ENCODE measurements at regions not wholly inside any gene's neighbourhood (a gene's known extent, or its start where the extent isn't known, plus 50 kb on each side); places are given as distances from the start of the nearest gene placed in this dataset.
A peak's percentile ranks its signal among the peaks of the same experiment; 100 is the strongest.

GRCh38 chrX:39519566-39520301, 578.0 kb downstream of the BCOR start:
- no peak overlapping the region for H3K27ac ChIP-seq (ENCODE audit: extremely low read depth, low read depth, low read length)
- no peaks in the 10 kb centered on the region for H3K36me3 ChIP-seq (ENCODE audit: control insufficient read depth, insufficient read depth, low read length)
- H3K9me3 ChIP-seq (replicated peaks; ENCODE audit: control insufficient read depth, insufficient read depth, low read depth, low read length), result no peaks in the 10 kb centered on the region
- TF ChIP-seq KHSRP (IDR thresholded peaks at IDR 0.05) (no peak), ZNF263 (CRISPR knock-in tag; IDR thresholded peaks at IDR 0.05; ENCODE audit: borderline replicate concordance) (peak; percentile 88), BHLHE40 (IDR thresholded peaks at IDR 0.05; ENCODE audit: low read length) (0 out of 2 replicates have a peak, but pooled peaks have one; percentile 12)
- no peak for FAIRE-seq
- peak; percentile 14 to 30 (median 24) for DNase-seq (ENCODE audit: extremely low read depth in 1 of 4, low spot score in 3 of 4)
- no peak overlapping the region for H3K4me3 ChIP-seq
- CTCF ChIA-PET (ENCODE audit: low intra/inter-chr PET ratio), result no interaction called here
- BruUV-seq (replicated peaks), result no TSS peak
- H3K79me2 ChIP-seq (ENCODE audit: control insufficient read depth, insufficient read depth, low read length), result no peaks in the 10 kb centered on the region
- WGBS (ENCODE audit: insufficient coverage, low coverage, missing lambda C conversion rate), result 17% methylated on average over 8 of the region's 14 CpGs
- H3K4me2 ChIP-seq (ENCODE audit: insufficient read depth, low read length), result no peak overlapping the region
- H3K9me1 ChIP-seq (ENCODE audit: control insufficient read depth, insufficient read depth, low read length), result no peaks in the 10 kb centered on the region
- 0 out of 2 replicates have a peak overlapping the region, but pooled peaks have one; percentile 70 for H2AFZ ChIP-seq (ENCODE audit: low read depth, low read length)
- POLR2A ChIA-PET, result interaction anchor here (0.6 kb wide), 1 partner anchor 144 kb away, joined by 3 read pairs; no protein-coding TSS in a partner anchor
- in situ Hi-C loops (cut with MboI), result no loop called here
- H3K9ac ChIP-seq (ENCODE audit: insufficient read depth in 1 of 2, low read depth in 2 of 2, low read length in 2 of 2), result no peak overlapping the region
- H3K4me1 ChIP-seq (replicated peaks in 1 of 2; ENCODE audit: control insufficient read depth in 2 of 2, insufficient read depth in 2 of 2, low read length in 2 of 2), result peaks cover 0 to 5% of the 10 kb centered on the region in 2 experiments; a peak in 2 of 5 replicates
- no peaks in the 10 kb centered on the region for H4K20me1 ChIP-seq (replicated peaks; ENCODE audit: control insufficient read depth, insufficient read depth, low read length)
- ATAC-seq, result no peak
- no peaks in the 10 kb centered on the region for H3K27me3 ChIP-seq (ENCODE audit: control insufficient read depth in 2 of 2, insufficient read depth in 2 of 2, low read length in 2 of 2)
- intact Hi-C loops (cut with micrococcal nuclease), result no loop called here

DNA sequence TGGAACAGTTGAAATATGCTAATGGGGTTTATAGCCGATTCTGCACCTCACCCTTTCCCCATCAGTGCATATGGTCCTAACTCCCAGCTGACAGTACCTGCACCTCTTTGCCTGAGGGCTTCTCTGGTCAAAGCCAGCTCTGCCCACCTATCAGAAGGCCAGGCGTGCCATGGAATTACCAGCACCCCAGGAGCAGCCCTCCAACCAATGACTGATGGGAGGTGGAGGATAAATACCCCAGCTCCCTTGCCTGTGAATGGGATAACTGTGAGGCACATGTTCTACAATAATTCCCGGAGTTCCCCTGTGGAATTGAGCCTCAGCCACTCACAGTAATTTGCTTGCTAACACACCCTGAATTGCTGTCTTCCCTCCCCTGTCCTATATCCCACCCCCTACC, 572.0 kb downstream of the BCOR start:
- Histone ChIP-seq H3K36me3 (ENCODE audit: control insufficient read depth, insufficient read depth, low read length) (no peaks in the 10 kb centered on the region), H3K4me2 (ENCODE audit: insufficient read depth, low read length) (no peak overlapping the region), H4K20me1 (replicated peaks; ENCODE audit: control insufficient read depth, insufficient read depth, low read length) (no peaks in the 10 kb centered on the region), H3K4me3 (no peak overlapping the region), H3K27ac (ENCODE audit: extremely low read depth, low read depth, low read length) (no peak overlapping the region), H3K4me1 (replicated peaks in 1 of 2; ENCODE audit: control insufficient read depth in 2 of 2, insufficient read depth in 2 of 2, low read length in 2 of 2) (peaks cover 0 to 12% of the 10 kb centered on the region in 2 experiments; a peak in 3 of 5 replicates), H3K9ac (ENCODE audit: insufficient read depth in 1 of 2, low read depth in 2 of 2, low read length in 2 of 2) (no peak overlapping the region), H2AFZ (ENCODE audit: low read depth, low read length) (no peak overlapping the region), H3K27me3 (ENCODE audit: control insufficient read depth in 2 of 2, insufficient read depth in 2 of 2, low read length in 2 of 2) (no peaks in the 10 kb centered on the region), H3K79me2 (ENCODE audit: control insufficient read depth, insufficient read depth, low read length) (no peaks in the 10 kb centered on the region), H3K9me3 (replicated peaks; ENCODE audit: control insufficient read depth, insufficient read depth, low read depth, low read length) (no peaks in the 10 kb centered on the region), H3K9me1 (ENCODE audit: control insufficient read depth, insufficient read depth, low read length) (no peaks in the 10 kb centered on the region)
- intact Hi-C loops (cut with micrococcal nuclease), result no loop called here
- DNase-seq (ENCODE audit: extremely low read depth in 1 of 4, low spot score in 3 of 4) (no peak), FAIRE-seq (no peak), ATAC-seq (no peak)
- in situ Hi-C loops (cut with MboI), result no loop called here
- WGBS (ENCODE audit: insufficient coverage, low coverage, missing lambda C conversion rate), result 12% methylated on average over 2 of the region's 3 CpGs
- no TSS peak for BruUV-seq (replicated peaks)
- ChIA-PET POLR2A (no interaction called here), CTCF (ENCODE audit: low intra/inter-chr PET ratio) (no interaction called here)
- TF ChIP-seq TCF7 (IDR thresholded peaks at IDR 0.05; ENCODE audit: borderline replicate concordance) (no peak), HEY1 (CRISPR knock-in tag; IDR thresholded peaks at IDR 0.05; ENCODE audit: borderline replicate concordance) (no peak), RBM22 (IDR thresholded peaks at IDR 0.05; ENCODE audit: low read depth, low read length, poor library complexity, severe bottlenecking) (no peak), ZNF586 (CRISPR knock-in tag; conservative IDR thresholded peaks at IDR 0.05) (no peak), ZNF274 (IDR thresholded peaks at IDR 0.05; ENCODE audit: borderline replicate concordance, low read depth, low read length) (no peak)
